ENCODE measurements at regions not wholly inside any gene's neighbourhood (a gene's known extent, or its start where the extent isn't known, plus 50 kb on each side); places are given as distances from the start of the nearest gene placed in this dataset.

GRCh38 chr2:204367466-204367865 is 177.8 kb upstream of the PARD3B start:
- H2AFZ ChIP-seq = no peak overlapping the region
- H3K4me3 ChIP-seq = no peak overlapping the region
- no peaks in the 10 kb centered on the region for H3K4me1 ChIP-seq (ENCODE audit: insufficient read depth)
- H3K79me2 ChIP-seq = no peaks in the 10 kb centered on the region
- no peaks in the 10 kb centered on the region for H4K20me1 ChIP-seq (ENCODE audit: insufficient read depth, poor library complexity, severe bottlenecking)
- H3K9me2 ChIP-seq (replicated peaks; ENCODE audit: insufficient read depth) = no peaks in the 10 kb centered on the region
- no peaks in the 10 kb centered on the region for H3K27me3 ChIP-seq
- TF ChIP-seq EZH2phosphoT487 (IDR thresholded peaks at IDR 0.05; ENCODE audit: low read depth, severe bottlenecking, unreplicated experiment) = no peak
- TF ChIP-seq EZH2 (IDR thresholded peaks at IDR 0.05; ENCODE audit: borderline replicate concordance) = no peak
- no peak for TF ChIP-seq CTCF (IDR thresholded peaks at IDR 0.05; ENCODE audit: poor library complexity)
- no peaks in the 10 kb centered on the region for H3K9me3 ChIP-seq (ENCODE audit: low read depth)
- DNase-seq (ENCODE audit: low spot score) = no peak
- 73% methylated on average over 5 of the region's 5 CpGs for WGBS (ENCODE audit: low lambda C conversion rate, missing lambda C conversion rate)
- no peak overlapping the region for H3K4me2 ChIP-seq
- no peaks in the 10 kb centered on the region for H3K36me3 ChIP-seq (replicated peaks; ENCODE audit: insufficient read depth, low read depth)
- no peak overlapping the region for H3K27ac ChIP-seq

GRCh38 chr2:204370172-204370718 is 175.0 kb upstream of the PARD3B start:
- Histone ChIP-seq H3K9me2 (replicated peaks; ENCODE audit: insufficient read depth) (no peaks in the 10 kb centered on the region), H3K27me3 (no peaks in the 10 kb centered on the region), H2AFZ (no peak overlapping the region), H3K4me1 (ENCODE audit: insufficient read depth) (no peaks in the 10 kb centered on the region), H3K4me3 (no peak overlapping the region), H3K36me3 (replicated peaks; ENCODE audit: insufficient read depth, low read depth) (no peaks in the 10 kb centered on the region), H3K79me2 (no peaks in the 10 kb centered on the region), H3K4me2 (no peak overlapping the region), H3K9me3 (ENCODE audit: low read depth) (no peaks in the 10 kb centered on the region), H4K20me1 (ENCODE audit: insufficient read depth, poor library complexity, severe bottlenecking) (no peaks in the 10 kb centered on the region), H3K27ac (no peak overlapping the region)
- WGBS (ENCODE audit: low lambda C conversion rate, missing lambda C conversion rate) = 37% methylated on average over 4 of the region's 4 CpGs
- DNase-seq (ENCODE audit: low spot score) = peak; percentile 4
- no peak for TF ChIP-seq CTCF (IDR thresholded peaks at IDR 0.05; ENCODE audit: poor library complexity)
- no peak for TF ChIP-seq EZH2phosphoT487 (IDR thresholded peaks at IDR 0.05; ENCODE audit: low read depth, severe bottlenecking, unreplicated experiment)
- no peak for TF ChIP-seq EZH2 (IDR thresholded peaks at IDR 0.05; ENCODE audit: borderline replicate concordance)

DNA sequence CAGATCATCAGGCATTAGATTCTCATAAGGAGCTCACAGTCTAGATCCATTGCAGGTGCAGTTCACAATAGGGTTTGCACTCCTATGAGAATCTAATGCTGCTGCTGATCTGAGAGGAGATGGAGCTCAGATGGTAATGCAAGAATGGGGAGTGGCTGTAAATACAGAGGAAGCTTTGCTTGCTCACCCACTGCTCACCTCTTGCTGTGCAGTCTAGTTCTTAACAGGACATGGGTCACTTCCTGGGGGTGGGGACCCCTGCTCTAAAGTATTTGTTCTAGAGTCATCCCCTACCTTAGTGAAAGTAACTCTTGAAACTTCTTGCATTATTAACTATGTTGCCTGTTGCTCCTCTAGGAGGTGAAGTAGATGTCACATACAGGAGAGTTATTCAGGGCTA is 171.3 kb upstream of the PARD3B start:
- TF ChIP-seq EZH2 (IDR thresholded peaks at IDR 0.05; ENCODE audit: borderline replicate concordance) (no peak), EZH2phosphoT487 (IDR thresholded peaks at IDR 0.05; ENCODE audit: low read depth, severe bottlenecking, unreplicated experiment) (no peak), CTCF (IDR thresholded peaks at IDR 0.05; ENCODE audit: poor library complexity) (no peak)
- Histone ChIP-seq H4K20me1 (ENCODE audit: insufficient read depth, poor library complexity, severe bottlenecking) (no peaks in the 10 kb centered on the region), H3K27ac (no peak overlapping the region)

More for the DNA sequence above, 171.3 kb upstream of the PARD3B start:
- H3K27me3 ChIP-seq = no peaks in the 10 kb centered on the region
- no peak overlapping the region for H3K4me2 ChIP-seq
- no peak overlapping the region for H2AFZ ChIP-seq
- H3K9me3 ChIP-seq (ENCODE audit: low read depth) = no peaks in the 10 kb centered on the region
- no peak for DNase-seq (ENCODE audit: low spot score)
- H3K4me3 ChIP-seq = no peak overlapping the region
- H3K36me3 ChIP-seq (replicated peaks; ENCODE audit: insufficient read depth, low read depth) = no peaks in the 10 kb centered on the region
- H3K79me2 ChIP-seq = no peaks in the 10 kb centered on the region
- H3K9me2 ChIP-seq (replicated peaks; ENCODE audit: insufficient read depth) = no peaks in the 10 kb centered on the region
- no peaks in the 10 kb centered on the region for H3K4me1 ChIP-seq (ENCODE audit: insufficient read depth)
